ES-I3 (cell line): ENCODE measurements at regions not wholly inside any gene's neighbourhood (a gene's known extent, or its start where the extent isn't known, plus 50 kb on each side); places are given as distances from the start of the nearest gene placed in this dataset.

ENCODE experiments used
- H3K36me3 ChIP-seq: 2 replicates; pipeline ENCODE4 v1.6.1; 2013; ENCODE audit warnings: mild to moderate bottlenecking, low read length, control low read depth, moderate library complexity; ENCODE audit not compliant: insufficient read depth
- H3K4me1 ChIP-seq: 2 replicates; pipeline ENCODE4 v1.6.1; 2013; ENCODE audit warnings: mild to moderate bottlenecking, control low read depth, low read length; ENCODE audit not compliant: insufficient read depth
- H3K9ac ChIP-seq: 2 replicates; pipeline ENCODE4 v1.6.1; 2013; ENCODE audit warnings: low read depth, mild to moderate bottlenecking, low read length, moderate library complexity
- H3K9me3 ChIP-seq: 2 replicates; pipeline ENCODE4 v1.6.1; 2013; ENCODE audit warnings: mild to moderate bottlenecking, low read length, moderate library complexity; ENCODE audit not compliant: control insufficient read depth, insufficient read depth

- Histone ChIP-seq H3K4me1 (no peaks in the 10 kb centered on the region), H3K9me3 (no peaks in the 10 kb centered on the region), H3K36me3 (no peaks in the 10 kb centered on the region), H3K9ac (no peak overlapping the region)
Observed at GRCh38 chr1:98030976-98031375, 110.1 kb upstream of the DPYD start.

DNA sequence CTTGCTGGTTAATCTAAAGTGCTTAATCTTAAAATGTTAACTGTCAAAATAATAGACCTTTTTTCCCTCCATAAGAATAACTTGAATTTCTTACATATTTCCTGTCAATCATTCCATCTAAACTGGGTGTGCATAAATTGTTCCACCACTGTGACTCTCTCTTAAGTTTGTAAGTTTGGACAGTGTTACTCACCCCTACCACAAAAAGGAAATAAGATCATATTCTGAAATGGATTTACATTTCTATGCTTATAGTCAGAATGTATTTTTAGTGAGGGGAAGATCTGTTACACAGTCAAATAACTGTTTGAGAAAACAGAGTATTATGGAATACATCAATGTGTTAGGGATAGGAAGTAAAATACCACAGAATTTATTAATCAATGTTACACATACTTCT lies 109.6 kb upstream of the DPYD start:
- H3K9me3 ChIP-seq = no peaks in the 10 kb centered on the region
- no peaks in the 10 kb centered on the region for H3K36me3 ChIP-seq
- H3K9ac ChIP-seq = no peak overlapping the region
- no peaks in the 10 kb centered on the region for H3K4me1 ChIP-seq

GRCh38 chr1:98028800-98029199 lies 108.0 kb upstream of the DPYD start:
- H3K9ac ChIP-seq = no peak overlapping the region
- no peaks in the 10 kb centered on the region for H3K4me1 ChIP-seq
- H3K36me3 ChIP-seq = no peaks in the 10 kb centered on the region
- no peaks in the 10 kb centered on the region for H3K9me3 ChIP-seq

DNA sequence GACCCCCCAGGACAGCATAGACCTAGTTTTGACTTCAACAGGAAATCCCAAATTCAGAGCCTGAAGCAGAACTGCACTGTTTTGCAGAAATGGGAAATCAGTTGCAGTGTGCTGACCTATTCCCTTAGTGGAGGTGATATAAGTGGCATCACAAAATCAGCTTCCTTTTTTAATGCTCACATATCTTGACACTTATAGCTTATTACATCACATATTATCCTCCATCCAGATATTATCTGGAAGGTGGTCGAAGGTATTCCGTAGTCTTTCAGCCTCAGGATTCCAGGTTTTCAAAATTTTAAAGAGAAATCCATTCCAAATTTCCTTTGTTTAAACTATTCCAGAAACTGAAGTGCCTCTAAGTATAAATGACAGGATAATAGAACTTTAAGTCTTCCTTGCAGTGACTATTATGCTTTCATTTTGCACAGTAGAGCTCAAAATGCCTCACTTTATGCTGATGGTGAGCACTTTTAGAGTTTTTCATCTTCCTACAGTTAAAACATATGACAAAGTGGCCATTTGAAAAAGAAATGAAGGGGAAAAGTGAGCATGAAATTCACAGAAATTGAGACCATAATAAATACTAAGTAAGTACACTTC lies 106.4 kb upstream of the DPYD start:
- H3K9me3 ChIP-seq = no peaks in the 10 kb centered on the region
- no peak overlapping the region for H3K9ac ChIP-seq
- no peaks in the 10 kb centered on the region for H3K4me1 ChIP-seq
- H3K36me3 ChIP-seq = no peaks in the 10 kb centered on the region

GRCh38 chr1:98025858-98026257 lies 105.0 kb upstream of the DPYD start:
- no peaks in the 10 kb centered on the region for H3K4me1 ChIP-seq
- H3K36me3 ChIP-seq = no peaks in the 10 kb centered on the region
- H3K9ac ChIP-seq = no peak overlapping the region
- H3K9me3 ChIP-seq = no peaks in the 10 kb centered on the region

- Histone ChIP-seq H3K4me1 (no peaks in the 10 kb centered on the region), H3K36me3 (no peaks in the 10 kb centered on the region), H3K9me3 (no peaks in the 10 kb centered on the region), H3K9ac (no peak overlapping the region)
Observed at GRCh38 chr1:98021126-98021525, 100.3 kb upstream of the DPYD start.

GRCh38 chr1:98019747-98020146 lies 98.9 kb upstream of the DPYD start:
- Histone ChIP-seq H3K36me3 (no peaks in the 10 kb centered on the region), H3K4me1 (no peaks in the 10 kb centered on the region), H3K9me3 (no peaks in the 10 kb centered on the region), H3K9ac (no peak overlapping the region)

DNA sequence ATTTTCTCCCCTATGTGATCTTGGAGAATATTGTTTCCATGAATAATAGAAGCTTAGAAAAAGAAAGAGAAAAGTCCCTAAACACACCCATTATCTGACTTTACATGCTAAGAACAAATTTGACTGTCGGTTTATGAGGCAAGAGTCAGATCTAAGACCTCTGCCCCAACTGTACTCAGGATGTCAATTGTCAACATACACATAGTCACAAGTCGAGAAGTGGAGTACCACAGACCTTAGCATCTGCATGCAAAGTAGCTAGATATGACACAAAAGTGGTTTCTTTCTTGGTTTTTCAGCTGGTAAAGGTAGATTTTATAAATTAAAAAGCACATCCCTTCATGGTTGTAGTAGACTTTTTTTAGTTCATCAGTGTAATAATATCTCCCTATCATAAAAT lies 97.2 kb upstream of the DPYD start:
- no peaks in the 10 kb centered on the region for H3K4me1 ChIP-seq
- H3K9ac ChIP-seq = no peak overlapping the region
- no peaks in the 10 kb centered on the region for H3K9me3 ChIP-seq
- no peaks in the 10 kb centered on the region for H3K36me3 ChIP-seq

DNA sequence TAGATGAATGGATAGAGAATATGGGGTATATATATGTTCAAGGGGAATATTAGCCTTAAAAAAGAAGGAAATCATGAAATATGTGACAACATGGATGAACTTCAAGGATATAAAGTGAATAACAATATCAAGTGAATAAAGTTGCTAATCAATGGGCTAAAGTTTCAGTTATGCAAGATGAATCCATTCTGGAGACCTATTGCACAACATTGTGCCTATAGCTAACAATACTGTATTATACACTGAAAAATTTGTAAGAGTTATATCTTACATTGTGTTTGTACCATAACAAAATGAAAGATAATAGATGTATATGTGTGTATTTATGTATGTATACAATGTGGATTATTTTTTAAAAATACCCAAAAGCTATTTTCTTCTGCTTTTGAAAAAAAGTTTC lies 96.3 kb upstream of the DPYD start:
- no peaks in the 10 kb centered on the region for H3K4me1 ChIP-seq
- H3K9ac ChIP-seq = no peak overlapping the region
- no peaks in the 10 kb centered on the region for H3K9me3 ChIP-seq
- no peaks in the 10 kb centered on the region for H3K36me3 ChIP-seq

DNA sequence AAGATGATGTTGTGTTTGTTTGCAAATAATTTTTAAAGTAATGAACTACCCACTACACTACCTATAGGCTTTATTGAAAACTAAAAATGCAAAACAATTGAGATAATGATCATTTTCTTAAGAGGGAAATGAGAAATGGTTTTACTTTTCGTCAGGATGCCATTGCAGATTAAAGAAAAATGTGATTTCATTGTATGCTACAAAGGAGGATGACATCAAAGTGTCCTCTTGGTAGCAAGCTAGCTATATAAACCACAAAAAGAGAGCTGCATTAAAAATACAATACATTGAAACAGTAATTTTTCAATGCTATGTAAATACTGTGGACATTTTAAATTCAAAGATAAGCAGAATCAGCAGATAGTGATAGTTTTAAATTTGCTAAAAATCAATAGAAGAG lies 87.5 kb upstream of the DPYD start:
- Histone ChIP-seq H3K9me3 (no peaks in the 10 kb centered on the region), H3K9ac (no peak overlapping the region), H3K36me3 (no peaks in the 10 kb centered on the region), H3K4me1 (no peaks in the 10 kb centered on the region)

- Histone ChIP-seq H3K9ac (no peak overlapping the region), H3K9me3 (no peaks in the 10 kb centered on the region), H3K36me3 (no peaks in the 10 kb centered on the region), H3K4me1 (no peaks in the 10 kb centered on the region; the same call in 1 of the 2 replicates)
Observed at GRCh38 chr1:98005326-98006010, 84.6 kb upstream of the DPYD start.

GRCh38 chr1:98003442-98003841 lies 82.6 kb upstream of the DPYD start:
- Histone ChIP-seq H3K4me1 (no peaks in the 10 kb centered on the region; the same call in 1 of the 2 replicates), H3K36me3 (no peaks in the 10 kb centered on the region), H3K9me3 (no peaks in the 10 kb centered on the region), H3K9ac (no peak overlapping the region)

DNA sequence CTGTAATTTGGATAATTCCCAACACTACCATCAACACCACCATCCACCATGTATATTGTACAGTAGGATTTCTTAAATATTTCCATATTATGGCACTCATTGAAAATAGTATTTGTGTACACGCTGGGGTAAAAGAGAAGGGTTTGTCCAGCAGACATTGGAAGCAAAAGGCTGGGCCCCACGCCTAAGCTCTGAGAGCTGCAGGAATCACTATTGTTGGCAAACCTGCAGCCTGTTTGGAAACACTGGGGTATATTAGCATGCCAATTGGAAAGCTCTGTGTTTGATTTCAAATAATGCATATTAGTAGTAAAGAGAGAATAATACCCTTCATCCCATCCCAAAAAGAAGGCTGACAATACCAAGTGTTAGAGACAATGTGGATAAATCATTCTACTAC lies 81.5 kb upstream of the DPYD start:
- Histone ChIP-seq H3K9ac (no peak overlapping the region), H3K9me3 (no peaks in the 10 kb centered on the region), H3K4me1 (no peaks in the 10 kb centered on the region; the same call in 1 of the 2 replicates), H3K36me3 (no peaks in the 10 kb centered on the region)

DNA sequence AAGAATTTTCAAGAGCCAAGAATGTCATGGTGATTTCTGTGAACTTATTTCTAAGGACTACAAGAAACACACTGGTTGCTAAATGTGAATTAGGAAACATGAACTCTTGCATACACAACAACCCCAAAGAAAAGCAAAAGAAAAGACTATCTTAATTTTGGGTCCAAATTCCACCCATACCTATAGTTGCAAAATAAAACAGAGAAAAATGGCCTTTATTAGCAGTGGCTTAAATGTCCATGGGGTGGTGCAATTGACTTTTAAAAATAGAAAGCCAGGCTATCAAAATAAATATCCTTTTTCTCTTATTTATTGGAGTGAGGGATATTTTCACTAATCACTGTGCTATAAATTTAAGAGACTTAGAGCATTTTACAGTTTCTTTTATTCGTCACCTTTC lies 80.9 kb upstream of the DPYD start:
- H3K9ac ChIP-seq = no peak overlapping the region
- no peaks in the 10 kb centered on the region for H3K36me3 ChIP-seq
- no peaks in the 10 kb centered on the region; the same call in 1 of the 2 replicates for H3K4me1 ChIP-seq
- no peaks in the 10 kb centered on the region for H3K9me3 ChIP-seq

- Histone ChIP-seq H3K36me3 (no peaks in the 10 kb centered on the region), H3K9ac (no peak overlapping the region), H3K9me3 (no peaks in the 10 kb centered on the region), H3K4me1 (no peaks in the 10 kb centered on the region; the same call in 1 of the 2 replicates)
Observed at GRCh38 chr1:97999320-97999719, 78.5 kb upstream of the DPYD start.
